C4-2B (cell line): ENCODE measurements at regions not wholly inside any gene's neighbourhood (a gene's known extent, or its start where the extent isn't known, plus 50 kb on each side); places are given as distances from the start of the nearest gene placed in this dataset.
"Not testable (repeated sequence)": the region's sequence is repeated elsewhere in the genome, so short reads cannot be mapped to it uniquely, and the experiment has no call there.

Source experiments
- H3K27ac ChIP-seq: fragments of 450-650 bp; 2 replicates; pipeline ENCODE4 v1.5.1; 2017
- CTCF ChIP-seq: fragments of 450-650 bp; conservative IDR thresholded peaks from 2 replicates; pipeline ENCODE4 v1.5.1; 2017; ENCODE audit warnings: mild to moderate bottlenecking
- ZFX ChIP-seq: fragments of 450-650 bp; IDR thresholded peaks from 2 replicates; pipeline ENCODE4 v1.6.1; 2017

GRCh38 chr15:34528055-34528754 is 55.2 kb downstream of the GOLGA8B start:
- H3K27ac ChIP-seq: not testable (repeated sequence)

- H3K27ac ChIP-seq: not testable (repeated sequence)
These were observed 55.8 kb downstream of the GOLGA8B start for GRCh38 chr15:34527641-34528040.

GRCh38 chr15:34523849-34524248 is 59.6 kb downstream of the GOLGA8B start:
- H3K27ac ChIP-seq: not testable (repeated sequence)

GRCh38 chr15:34522601-34523000 is 60.9 kb downstream of the GOLGA8B start:
- not testable (repeated sequence) for H3K27ac ChIP-seq

GRCh38 chr15:34521802-34522485 is 61.5 kb downstream of the GOLGA8B start:
- H3K27ac ChIP-seq: not testable (repeated sequence)

GRCh38 chr15:34520566-34520965 is 62.9 kb downstream of the GOLGA8B start:
- TF ChIP-seq ZFX (no peak), CTCF (no peak)
- H3K27ac ChIP-seq: no peak overlapping the region

- H3K27ac ChIP-seq: not testable (repeated sequence)
These were observed 63.4 kb downstream of the GOLGA8B start for GRCh38 chr15:34520010-34520409.

- TF ChIP-seq ZFX (no peak), CTCF (no peak)
- no peak overlapping the region for H3K27ac ChIP-seq
These were observed 69.2 kb downstream of the GOLGA8B start for GRCh38 chr15:34514251-34514670.

GRCh38 chr15:34512628-34513027 is 70.8 kb downstream of the GOLGA8B start:
- no peak for TF ChIP-seq ZFX
- no peak for TF ChIP-seq CTCF
- no peak overlapping the region for H3K27ac ChIP-seq

- H3K27ac ChIP-seq: no peak overlapping the region
- no peak for TF ChIP-seq CTCF
- no peak for TF ChIP-seq ZFX
These were observed 63.5 kb upstream of the GOLGA8A start for GRCh38 chr15:34501131-34501530.
